ENCODE measurements at regions not wholly inside any gene's neighbourhood (a gene's known extent, or its start where the extent isn't known, plus 50 kb on each side); places are given as distances from the start of the nearest gene placed in this dataset.
"Not testable (repeated sequence)": the region's sequence is repeated elsewhere in the genome, so short reads cannot be mapped to it uniquely, and the experiment has no call there.

DNA sequence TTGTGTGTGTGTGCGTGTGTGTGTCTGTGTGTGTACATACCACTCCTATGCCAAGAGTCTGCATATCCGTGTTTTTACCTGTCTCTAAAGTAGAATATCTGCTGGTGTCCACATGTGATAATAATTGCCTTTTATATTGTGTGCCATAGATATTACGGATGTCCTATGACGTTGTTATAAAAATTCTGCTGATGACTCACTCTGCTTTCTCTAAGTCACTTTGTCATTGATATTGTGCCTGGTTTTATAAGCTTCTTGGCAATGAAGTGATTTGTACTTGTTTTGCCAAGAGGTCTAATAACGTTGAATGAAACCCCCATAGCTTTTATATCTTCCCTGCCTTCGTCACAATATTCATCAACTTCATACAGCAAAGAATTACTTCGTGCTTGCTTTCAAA, 102.6 kb upstream of the C1GALT1C1 start (continued):
- TF ChIP-seq, protein P1, sequence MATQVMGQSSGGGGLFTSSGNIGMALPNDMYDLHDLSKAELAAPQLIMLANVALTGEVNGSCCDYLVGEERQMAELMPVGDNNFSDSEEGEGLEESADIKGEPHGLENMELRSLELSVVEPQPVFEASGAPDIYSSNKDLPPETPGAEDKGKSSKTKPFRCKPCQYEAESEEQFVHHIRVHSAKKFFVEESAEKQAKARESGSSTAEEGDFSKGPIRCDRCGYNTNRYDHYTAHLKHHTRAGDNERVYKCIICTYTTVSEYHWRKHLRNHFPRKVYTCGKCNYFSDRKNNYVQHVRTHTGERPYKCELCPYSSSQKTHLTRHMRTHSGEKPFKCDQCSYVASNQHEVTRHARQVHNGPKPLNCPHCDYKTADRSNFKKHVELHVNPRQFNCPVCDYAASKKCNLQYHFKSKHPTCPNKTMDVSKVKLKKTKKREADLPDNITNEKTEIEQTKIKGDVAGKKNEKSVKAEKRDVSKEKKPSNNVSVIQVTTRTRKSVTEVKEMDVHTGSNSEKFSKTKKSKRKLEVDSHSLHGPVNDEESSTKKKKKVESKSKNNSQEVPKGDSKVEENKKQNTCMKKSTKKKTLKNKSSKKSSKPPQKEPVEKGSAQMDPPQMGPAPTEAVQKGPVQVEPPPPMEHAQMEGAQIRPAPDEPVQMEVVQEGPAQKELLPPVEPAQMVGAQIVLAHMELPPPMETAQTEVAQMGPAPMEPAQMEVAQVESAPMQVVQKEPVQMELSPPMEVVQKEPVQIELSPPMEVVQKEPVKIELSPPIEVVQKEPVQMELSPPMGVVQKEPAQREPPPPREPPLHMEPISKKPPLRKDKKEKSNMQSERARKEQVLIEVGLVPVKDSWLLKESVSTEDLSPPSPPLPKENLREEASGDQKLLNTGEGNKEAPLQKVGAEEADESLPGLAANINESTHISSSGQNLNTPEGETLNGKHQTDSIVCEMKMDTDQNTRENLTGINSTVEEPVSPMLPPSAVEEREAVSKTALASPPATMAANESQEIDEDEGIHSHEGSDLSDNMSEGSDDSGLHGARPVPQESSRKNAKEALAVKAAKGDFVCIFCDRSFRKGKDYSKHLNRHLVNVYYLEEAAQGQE (IDR thresholded peaks at IDR 0.05) = no peak
- no peak for TF ChIP-seq YY1 (IDR thresholded peaks at IDR 0.05)
- no peak for TF ChIP-seq FOXA1 (IDR thresholded peaks at IDR 0.05)
- no peak for TF ChIP-seq RXRA (IDR thresholded peaks at IDR 0.05)
- TF ChIP-seq FOXA2 (IDR thresholded peaks at IDR 0.05) = no peak

DNA sequence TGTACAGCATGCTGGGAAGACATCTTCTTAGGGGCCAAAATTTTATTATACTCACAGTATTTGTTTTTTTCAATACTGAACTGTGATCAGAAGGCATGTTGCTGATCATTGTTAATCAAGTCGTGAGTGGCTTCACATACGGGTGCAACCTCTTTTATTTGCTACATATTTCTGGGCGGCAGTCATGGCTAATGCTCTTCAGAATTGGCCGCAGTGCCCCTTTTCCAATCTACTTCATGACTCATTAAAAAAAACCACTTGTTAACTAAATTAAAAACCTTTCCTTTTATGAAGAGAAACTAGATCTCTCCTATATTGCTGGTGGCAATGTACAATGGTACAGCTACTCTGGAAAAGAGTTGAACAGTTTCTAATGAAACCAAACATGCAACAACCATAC, 101.5 kb upstream of the C1GALT1C1 start:
- no peaks in the 10 kb centered on the region for H3K9me3 ChIP-seq (ENCODE audit: control insufficient read depth in 4 of 4, low read length in 3 of 4)
- H3K27me3 ChIP-seq (ENCODE audit: control insufficient read depth in 4 of 4, insufficient read depth in 4 of 4, low read length in 3 of 4) = no peaks in the 10 kb centered on the region
- no peak overlapping the region for H3K9ac ChIP-seq (ENCODE audit: low read depth in 1 of 2, low read length in 2 of 2)
- no peaks in the 10 kb centered on the region for H3K36me3 ChIP-seq (ENCODE audit: control insufficient read depth in 4 of 4, insufficient read depth in 3 of 4, low read depth in 1 of 4, low read length in 3 of 4)
- no peak overlapping the region for H3K4me3 ChIP-seq (ENCODE audit: low read depth in 1 of 3, low read length in 3 of 3)
- TF ChIP-seq HNF4G (IDR thresholded peaks at IDR 0.05) = no peak
- no peak for TF ChIP-seq RXRA (IDR thresholded peaks at IDR 0.05)
- TF ChIP-seq JUND (IDR thresholded peaks at IDR 0.05) = no peak
- no peak for TF ChIP-seq EGR1 (IDR thresholded peaks at IDR 0.05; ENCODE audit: low read depth in 2 of 2)
- no peak for TF ChIP-seq NR2F2 (IDR thresholded peaks at IDR 0.05)
- TF ChIP-seq, protein P1 (IDR thresholded peaks at IDR 0.05) = no peak
- TF ChIP-seq YY1 (IDR thresholded peaks at IDR 0.05) = no peak
- no peak for TF ChIP-seq HNF4A (conservative IDR thresholded peaks at IDR 0.05)
- TF ChIP-seq, protein P2, sequence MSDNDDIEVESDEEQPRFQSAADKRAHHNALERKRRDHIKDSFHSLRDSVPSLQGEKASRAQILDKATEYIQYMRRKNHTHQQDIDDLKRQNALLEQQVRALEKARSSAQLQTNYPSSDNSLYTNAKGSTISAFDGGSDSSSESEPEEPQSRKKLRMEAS (IDR thresholded peaks at IDR 0.05) = no peak
- TF ChIP-seq, protein P3, sequence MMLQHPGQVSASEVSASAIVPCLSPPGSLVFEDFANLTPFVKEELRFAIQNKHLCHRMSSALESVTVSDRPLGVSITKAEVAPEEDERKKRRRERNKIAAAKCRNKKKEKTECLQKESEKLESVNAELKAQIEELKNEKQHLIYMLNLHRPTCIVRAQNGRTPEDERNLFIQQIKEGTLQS (IDR thresholded peaks at IDR 0.05) = no peak
- no peak for TF ChIP-seq SP1 (IDR thresholded peaks at IDR 0.05)
- no peak for TF ChIP-seq FOXA2 (IDR thresholded peaks at IDR 0.05)
- no peak for TF ChIP-seq GABPA (IDR thresholded peaks at IDR 0.05 in 1 of 2, conservative IDR thresholded peaks at IDR 0.05 in 1 of 2)
- DNase-seq (ENCODE audit: low spot score) = no peak
- no peak overlapping the region for H3K27ac ChIP-seq (ENCODE audit: low read depth in 1 of 2, low read length in 2 of 2)
- no peaks in the 10 kb centered on the region for H3K4me1 ChIP-seq (ENCODE audit: control insufficient read depth in 4 of 4, insufficient read depth in 4 of 4, low read length in 3 of 4)
- 97% methylated on average over 4 of the region's 4 CpGs for WGBS

DNA sequence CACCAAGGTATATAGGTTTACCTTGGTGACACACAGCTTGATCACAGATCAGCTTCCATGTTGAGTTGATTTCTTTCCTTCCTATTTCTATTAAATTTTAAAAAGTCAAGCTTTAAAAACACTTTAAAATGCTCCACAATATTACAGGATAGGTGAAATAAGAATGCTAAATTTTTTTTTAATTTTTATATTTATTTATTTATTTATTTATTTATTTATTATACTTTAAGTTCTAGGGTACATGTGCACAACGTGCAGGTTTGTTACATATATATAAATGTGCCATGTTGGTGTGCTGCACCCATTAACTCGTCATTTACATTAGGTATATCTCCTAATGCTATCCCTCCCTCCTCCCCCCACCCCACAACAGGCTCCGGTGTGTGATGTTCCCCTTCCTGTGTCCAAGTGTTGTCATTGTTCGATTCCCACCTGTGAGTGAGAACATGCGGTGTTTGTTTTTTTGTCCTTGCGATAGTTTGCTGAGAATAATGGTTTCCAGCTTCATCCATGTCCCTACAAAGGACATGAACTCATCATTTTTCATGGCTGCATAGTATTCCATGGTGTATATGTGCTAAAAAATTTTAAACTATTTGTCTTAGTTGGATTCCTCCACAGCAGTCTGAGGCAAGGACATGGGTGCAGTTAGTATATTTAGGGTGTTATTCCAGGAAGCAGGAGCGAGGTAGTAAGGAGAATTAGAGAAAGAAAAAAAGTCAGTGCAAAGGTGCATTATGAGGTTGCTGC, 99.8 kb upstream of the C1GALT1C1 start:
- WGBS = 92% methylated on average over 7 of the region's 7 CpGs
- H3K9ac ChIP-seq (ENCODE audit: low read depth in 1 of 2, low read length in 2 of 2); H3K4me1 ChIP-seq (ENCODE audit: control insufficient read depth in 4 of 4, insufficient read depth in 4 of 4, low read length in 3 of 4); H3K36me3 ChIP-seq (ENCODE audit: control insufficient read depth in 4 of 4, insufficient read depth in 3 of 4, low read depth in 1 of 4, low read length in 3 of 4); H3K9me3 ChIP-seq (ENCODE audit: control insufficient read depth in 4 of 4, low read length in 3 of 4); H3K27me3 ChIP-seq (ENCODE audit: control insufficient read depth in 4 of 4, insufficient read depth in 4 of 4, low read length in 3 of 4); H3K27ac ChIP-seq (ENCODE audit: low read depth in 1 of 2, low read length in 2 of 2); DNase-seq (ENCODE audit: low spot score); H3K4me3 ChIP-seq (ENCODE audit: low read depth in 1 of 3, low read length in 3 of 3): not testable (repeated sequence)

Measured in liver (tissue), 7 donors.